OCI-LY1 (cell line): ENCODE measurements at regions not wholly inside any gene's neighbourhood (a gene's known extent, or its start where the extent isn't known, plus 50 kb on each side); places are given as distances from the start of the nearest gene placed in this dataset.

Source experiments
- H2AFZ ChIP-seq: fragments of 200-600 bp; sonication (generic), shearing (Covaris generic); 2 replicates; pipeline ENCODE4 v1.6.0; 2014; ENCODE audit warnings: antibody characterized with exemption, mild to moderate bottlenecking, low read length
- H3F3A ChIP-seq: fragments of 200-600 bp; sonication (generic), shearing (Covaris generic); 2 replicates; pipeline ENCODE4 v1.6.0; 2014; ENCODE audit warnings: mild to moderate bottlenecking, antibody characterized with exemption, low read length, moderate library complexity; ENCODE audit not compliant: insufficient read depth
- H3K27ac ChIP-seq: fragments of 200-600 bp; sonication (generic); 2 replicates; pipeline ENCODE4 v1.5.1; 2014; ENCODE audit warnings: low read length, mixed run types, mild to moderate bottlenecking, low read depth; ENCODE audit not compliant: poor library complexity, severe bottlenecking
- H3K27me3 ChIP-seq: fragments of 200-600 bp; sonication (generic); 2 replicates; pipeline ENCODE4 v1.6.0; 2014; ENCODE audit warnings: antibody characterized with exemption, mild to moderate bottlenecking, low read length, moderate library complexity; ENCODE audit not compliant: insufficient read depth
- H3K36me3 ChIP-seq: fragments of 200-600 bp; sonication (generic); 2 replicates; pipeline ENCODE4 v1.6.1; 2014; ENCODE audit warnings: mild to moderate bottlenecking, antibody characterized with exemption, low read length, moderate library complexity, mixed read lengths; ENCODE audit not compliant: insufficient read depth
- H3K4me1 ChIP-seq: fragments of 200-600 bp; sonication (generic); 2 replicates; pipeline ENCODE4 v1.5.1; 2014; ENCODE audit warnings: mild to moderate bottlenecking, low read length, moderate library complexity; ENCODE audit not compliant: insufficient read depth, severe bottlenecking
- H3K4me2 ChIP-seq: fragments of 200-600 bp; sonication (generic), shearing (Covaris generic); 2 replicates; pipeline ENCODE4 v1.6.1; 2014; ENCODE audit warnings: low read length
- H3K4me3 ChIP-seq: fragments of 200-600 bp; sonication (generic); 2 replicates; pipeline ENCODE4 v1.5.1; 2014; ENCODE audit warnings: low read length, low read depth, mild to moderate bottlenecking, mixed read lengths; ENCODE audit not compliant: poor library complexity, severe bottlenecking
- H3K79me2 ChIP-seq: fragments of 200-600 bp; shearing (Covaris generic); 2 replicates; pipeline ENCODE4 v1.6.1; 2016; ENCODE audit warnings: mixed run types, low read length, mixed read lengths; ENCODE audit not compliant: insufficient read depth
- H3K9ac ChIP-seq: fragments of 200-600 bp; sonication (generic), shearing (Covaris generic); 2 replicates; pipeline ENCODE4 v1.6.1; 2014; ENCODE audit warnings: mild to moderate bottlenecking, low read length, mixed read lengths
- H3K9me2 ChIP-seq: fragments of 200-600 bp; sonication (generic), shearing (Covaris generic); 2 replicates; pipeline ENCODE4 v1.6.1; 2014; ENCODE audit warnings: low read depth, mild to moderate bottlenecking, low read length, mixed read lengths
- H3K9me3 ChIP-seq: fragments of 200-600 bp; shearing (Covaris generic); 2 replicates; pipeline ENCODE4 v1.6.1; 2014; ENCODE audit warnings: low read length, mixed read lengths
- H4K20me1 ChIP-seq: fragments of 200-600 bp; sonication (generic), shearing (Covaris generic); 2 replicates; pipeline ENCODE4 v1.6.0; 2016; ENCODE audit warnings: mild to moderate bottlenecking, low read length; ENCODE audit not compliant: insufficient read depth
- EZH2 ChIP-seq: fragments of 200-600 bp; sonication (generic), shearing (Covaris generic); IDR thresholded peaks from 2 replicates; pipeline ENCODE4 v1.8.0; 2017; ENCODE audit warnings: borderline replicate concordance, mixed run types, mild to moderate bottlenecking, antibody characterized with exemption, low read length, moderate library complexity, mixed read lengths
- TF ChIP-seq, protein P1 (sequence below): fragments of 200-600 bp; sonication (generic), shearing (Covaris generic); IDR thresholded peaks from 2 replicates; pipeline ENCODE4 v1.5.1; 2017; ENCODE audit warnings: mild to moderate bottlenecking, antibody characterized with exemption, low read length, moderate library complexity, mixed read lengths

GRCh38 chr11:104256525-104256924 lies 92.6 kb upstream of the PDGFD start:
- H3K4me3 ChIP-seq = no peak overlapping the region
- no peaks in the 10 kb centered on the region for H3K79me2 ChIP-seq
- no peak for TF ChIP-seq EZH2
- TF ChIP-seq, protein P1, sequence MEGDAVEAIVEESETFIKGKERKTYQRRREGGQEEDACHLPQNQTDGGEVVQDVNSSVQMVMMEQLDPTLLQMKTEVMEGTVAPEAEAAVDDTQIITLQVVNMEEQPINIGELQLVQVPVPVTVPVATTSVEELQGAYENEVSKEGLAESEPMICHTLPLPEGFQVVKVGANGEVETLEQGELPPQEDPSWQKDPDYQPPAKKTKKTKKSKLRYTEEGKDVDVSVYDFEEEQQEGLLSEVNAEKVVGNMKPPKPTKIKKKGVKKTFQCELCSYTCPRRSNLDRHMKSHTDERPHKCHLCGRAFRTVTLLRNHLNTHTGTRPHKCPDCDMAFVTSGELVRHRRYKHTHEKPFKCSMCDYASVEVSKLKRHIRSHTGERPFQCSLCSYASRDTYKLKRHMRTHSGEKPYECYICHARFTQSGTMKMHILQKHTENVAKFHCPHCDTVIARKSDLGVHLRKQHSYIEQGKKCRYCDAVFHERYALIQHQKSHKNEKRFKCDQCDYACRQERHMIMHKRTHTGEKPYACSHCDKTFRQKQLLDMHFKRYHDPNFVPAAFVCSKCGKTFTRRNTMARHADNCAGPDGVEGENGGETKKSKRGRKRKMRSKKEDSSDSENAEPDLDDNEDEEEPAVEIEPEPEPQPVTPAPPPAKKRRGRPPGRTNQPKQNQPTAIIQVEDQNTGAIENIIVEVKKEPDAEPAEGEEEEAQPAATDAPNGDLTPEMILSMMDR = peak; percentile 19; the same call in 1 of the 2 replicates
- no peak overlapping the region for H3K27ac ChIP-seq
- no peaks in the 10 kb centered on the region for H3K4me1 ChIP-seq
- no peak overlapping the region for H2AFZ ChIP-seq
- 0 out of 2 replicates have a peak, but pooled peaks cover 4% of the 10 kb centered on the region for H3K27me3 ChIP-seq
- H3K9me2 ChIP-seq = no peaks in the 10 kb centered on the region
- H3K9ac ChIP-seq = no peak overlapping the region
- no peaks in the 10 kb centered on the region for H4K20me1 ChIP-seq
- H3K4me2 ChIP-seq = no peak overlapping the region
- no peaks in the 10 kb centered on the region for H3K36me3 ChIP-seq
- no peaks in the 10 kb centered on the region for H3K9me3 ChIP-seq
- H3F3A ChIP-seq = no peaks in the 10 kb centered on the region

DNA sequence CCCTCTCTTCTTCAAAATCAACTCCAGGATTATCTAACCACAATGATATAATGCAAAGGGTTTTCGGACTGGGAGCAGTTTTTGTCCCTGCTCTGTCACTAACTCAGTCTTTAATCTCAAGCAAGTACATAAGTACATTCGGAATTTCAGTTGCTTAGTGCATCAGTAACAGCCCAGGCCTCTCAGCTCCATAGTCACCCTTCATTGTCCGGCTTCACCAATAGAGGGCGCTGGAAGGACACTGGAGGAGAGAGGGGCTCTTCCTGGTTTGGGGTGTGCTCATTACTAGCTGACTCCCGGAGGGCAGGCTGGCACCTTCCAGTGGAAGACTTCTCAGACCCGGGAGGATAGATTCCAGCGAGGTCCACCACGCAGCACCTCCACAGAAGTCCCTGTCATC lies 90.4 kb upstream of the PDGFD start:
- H3F3A ChIP-seq = no peaks in the 10 kb centered on the region

GRCh38 chr11:104246590-104246989 lies 82.6 kb upstream of the PDGFD start:
- H3K9me2 ChIP-seq = no peaks in the 10 kb centered on the region
- H3K36me3 ChIP-seq = no peaks in the 10 kb centered on the region
- H4K20me1 ChIP-seq = no peaks in the 10 kb centered on the region
- H3K4me1 ChIP-seq = no peaks in the 10 kb centered on the region
- no peak overlapping the region for H3K9ac ChIP-seq
- H3F3A ChIP-seq = no peaks in the 10 kb centered on the region
- no peak overlapping the region for H3K4me2 ChIP-seq
- H3K27ac ChIP-seq = no peak overlapping the region
- TF ChIP-seq, protein P1 = no peak
- TF ChIP-seq EZH2 = no peak
- H3K9me3 ChIP-seq = no peaks in the 10 kb centered on the region
- no peaks in the 10 kb centered on the region for H3K27me3 ChIP-seq
- no peak overlapping the region for H2AFZ ChIP-seq
- H3K79me2 ChIP-seq = no peaks in the 10 kb centered on the region
- no peak overlapping the region for H3K4me3 ChIP-seq

More for the DNA sequence above, 90.4 kb upstream of the PDGFD start:
- H3K4me2 ChIP-seq = no peak overlapping the region
- no peaks in the 10 kb centered on the region for H4K20me1 ChIP-seq
- no peaks in the 10 kb centered on the region for H3K9me2 ChIP-seq
- no peaks in the 10 kb centered on the region for H3K36me3 ChIP-seq
- TF ChIP-seq EZH2 = no peak
- TF ChIP-seq, protein P1 = peak; percentile 91
- 0 out of 2 replicates have a peak, but pooled peaks cover 4% of the 10 kb centered on the region for H3K27me3 ChIP-seq
- no peaks in the 10 kb centered on the region for H3K9me3 ChIP-seq
- no peak overlapping the region for H3K27ac ChIP-seq
- no peak overlapping the region for H3K4me3 ChIP-seq
- no peaks in the 10 kb centered on the region for H3K4me1 ChIP-seq
- no peak overlapping the region for H3K9ac ChIP-seq
- H3K79me2 ChIP-seq = no peaks in the 10 kb centered on the region
- H2AFZ ChIP-seq = no peak overlapping the region
